COLO829 (cell line): ENCODE measurements at regions not wholly inside any gene's neighbourhood (a gene's known extent, or its start where the extent isn't known, plus 50 kb on each side); places are given as distances from the start of the nearest gene placed in this dataset.
"Not testable (repeated sequence)": the region's sequence is repeated elsewhere in the genome, so short reads cannot be mapped to it uniquely, and the experiment has no call there.

Source experiments
- DNase-seq: peaks from one replicate; pipeline ENCODE4 v3.0.0; 2012; ENCODE audit warnings: low spot score

DNA sequence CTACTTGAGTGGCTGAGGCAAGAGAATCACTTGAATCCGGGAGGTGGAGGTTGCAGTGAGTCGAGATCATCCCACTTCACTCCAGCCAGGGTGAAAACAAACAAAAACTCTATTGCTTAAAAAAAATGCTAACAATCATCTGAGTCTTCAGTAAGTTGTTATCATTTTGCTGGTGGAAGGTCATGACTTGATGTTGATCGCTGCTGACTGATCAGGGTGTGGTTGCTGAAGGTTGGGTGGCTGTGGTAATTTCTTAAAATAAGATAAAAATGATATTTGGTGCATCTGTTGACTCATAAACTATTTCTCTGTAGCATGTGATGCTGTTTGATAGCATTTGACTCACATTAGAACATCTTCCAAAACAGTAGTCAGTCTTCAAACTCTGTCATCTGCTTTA, 349.4 kb upstream of the PAPPA start:
- DNase-seq: no peak

GRCh38 chr9:115808108-115808507, 345.5 kb upstream of the PAPPA start:
- no peak for DNase-seq

GRCh38 chr9:115808695-115809094, 344.9 kb upstream of the PAPPA start:
- no peak for DNase-seq

- DNase-seq: no peak
These were observed 343.4 kb upstream of the PAPPA start for GRCh38 chr9:115810166-115810565.

- no peak for DNase-seq
These were observed 339.5 kb upstream of the PAPPA start for GRCh38 chr9:115814081-115814480.

GRCh38 chr9:115815786-115816185, 337.8 kb upstream of the PAPPA start:
- no peak for DNase-seq

DNA sequence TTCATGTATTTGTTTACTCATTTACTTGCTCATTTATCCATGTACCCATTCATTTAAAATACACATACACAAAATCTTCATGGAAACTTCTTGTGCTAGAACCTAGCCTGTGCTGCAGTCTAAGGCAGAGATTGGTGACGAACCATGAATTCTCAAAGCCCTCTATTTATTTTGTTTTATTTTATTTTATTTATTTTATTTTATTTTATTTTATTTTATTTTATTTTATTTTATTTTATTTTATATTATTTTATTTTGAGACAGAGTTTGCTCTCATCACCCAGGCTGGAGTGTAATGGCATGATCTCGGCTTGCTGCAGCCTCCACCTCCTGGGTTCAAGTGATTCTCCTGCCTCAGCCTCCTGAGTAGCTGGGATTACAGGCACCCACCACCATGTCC, 334.9 kb upstream of the PAPPA start:
- not testable (repeated sequence) for DNase-seq

- DNase-seq: no peak
These were observed 321.6 kb upstream of the PAPPA start for GRCh38 chr9:115832031-115832430.

GRCh38 chr9:115837618-115838017, 316.0 kb upstream of the PAPPA start:
- DNase-seq: no peak

GRCh38 chr9:115838417-115838816, 315.2 kb upstream of the PAPPA start:
- DNase-seq: no peak

DNA sequence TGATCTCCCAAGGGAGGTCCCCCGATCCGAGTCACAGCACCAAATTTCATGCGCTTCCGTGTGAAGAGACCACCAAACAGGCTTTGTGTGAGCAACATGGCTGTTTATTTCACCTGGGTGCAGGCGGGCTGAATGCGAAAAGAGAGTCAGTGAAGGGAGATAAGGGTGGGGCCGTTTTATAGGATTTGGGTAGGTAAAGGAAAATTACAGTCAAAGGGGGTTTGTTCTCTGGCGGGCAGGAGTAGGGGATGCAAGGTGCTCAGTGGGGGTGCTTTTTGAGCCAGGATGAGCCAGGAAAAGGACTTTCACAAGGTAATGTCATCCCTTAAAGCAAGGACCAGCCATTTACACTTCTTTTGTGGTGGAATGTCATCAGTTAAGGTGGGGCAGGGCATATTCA, 309.2 kb upstream of the PAPPA start:
- DNase-seq: not testable (repeated sequence)

GRCh38 chr9:115845648-115846312, 307.8 kb upstream of the PAPPA start:
- no peak for DNase-seq

DNA sequence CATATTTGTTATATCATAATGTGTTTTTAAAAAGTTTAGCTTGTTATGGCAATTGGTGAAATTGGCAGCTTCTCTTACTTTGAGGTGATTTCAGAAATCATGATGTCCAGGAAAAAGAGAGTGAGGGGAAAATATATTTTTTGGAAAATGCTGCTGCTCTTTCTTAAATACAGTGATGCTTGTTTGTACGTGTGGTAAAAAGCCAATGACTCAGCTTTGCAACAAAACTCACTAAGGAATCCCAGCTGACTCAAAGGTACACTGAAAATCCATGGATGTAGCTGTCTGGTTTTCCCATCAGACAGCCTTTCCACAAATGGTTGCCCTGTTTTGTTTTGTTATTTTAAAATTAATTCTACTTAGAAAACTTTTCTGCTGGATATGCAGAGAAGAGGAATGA, 306.4 kb upstream of the PAPPA start:
- no peak for DNase-seq

DNA sequence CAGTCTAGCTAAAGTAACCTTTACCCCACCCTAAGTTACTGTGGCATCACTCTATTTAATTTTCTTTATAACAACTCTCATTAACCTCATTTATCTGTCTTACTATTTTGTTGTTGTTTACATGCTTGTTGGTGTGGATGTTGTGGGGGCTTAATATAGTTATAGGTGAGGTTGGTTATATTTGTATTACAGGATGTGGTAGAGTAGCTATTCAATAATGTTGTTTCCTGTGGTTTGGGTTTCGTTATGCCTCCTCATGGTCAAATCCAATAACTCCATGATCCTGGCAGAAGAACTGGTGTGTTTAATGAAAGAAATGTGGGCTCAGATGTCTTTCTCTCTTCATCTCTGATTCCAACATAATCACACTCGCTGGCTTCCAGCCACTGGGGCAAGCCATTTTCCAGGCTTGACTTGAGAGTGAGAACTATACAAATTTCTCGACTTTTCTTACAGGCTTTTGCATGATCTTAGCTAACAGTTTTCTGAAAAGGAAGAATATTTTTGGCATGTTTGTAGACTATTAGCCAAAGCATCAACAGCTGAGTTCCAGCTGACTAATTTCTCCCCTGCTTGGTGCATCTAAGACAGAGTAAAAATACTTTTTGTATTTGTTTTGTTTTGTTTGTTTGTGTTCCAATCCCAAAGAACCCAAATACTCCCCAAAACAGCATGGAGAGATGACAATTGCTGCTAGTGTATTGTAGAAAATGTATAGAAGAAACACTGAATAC, 303.7 kb upstream of the PAPPA start:
- no peak for DNase-seq

DNA sequence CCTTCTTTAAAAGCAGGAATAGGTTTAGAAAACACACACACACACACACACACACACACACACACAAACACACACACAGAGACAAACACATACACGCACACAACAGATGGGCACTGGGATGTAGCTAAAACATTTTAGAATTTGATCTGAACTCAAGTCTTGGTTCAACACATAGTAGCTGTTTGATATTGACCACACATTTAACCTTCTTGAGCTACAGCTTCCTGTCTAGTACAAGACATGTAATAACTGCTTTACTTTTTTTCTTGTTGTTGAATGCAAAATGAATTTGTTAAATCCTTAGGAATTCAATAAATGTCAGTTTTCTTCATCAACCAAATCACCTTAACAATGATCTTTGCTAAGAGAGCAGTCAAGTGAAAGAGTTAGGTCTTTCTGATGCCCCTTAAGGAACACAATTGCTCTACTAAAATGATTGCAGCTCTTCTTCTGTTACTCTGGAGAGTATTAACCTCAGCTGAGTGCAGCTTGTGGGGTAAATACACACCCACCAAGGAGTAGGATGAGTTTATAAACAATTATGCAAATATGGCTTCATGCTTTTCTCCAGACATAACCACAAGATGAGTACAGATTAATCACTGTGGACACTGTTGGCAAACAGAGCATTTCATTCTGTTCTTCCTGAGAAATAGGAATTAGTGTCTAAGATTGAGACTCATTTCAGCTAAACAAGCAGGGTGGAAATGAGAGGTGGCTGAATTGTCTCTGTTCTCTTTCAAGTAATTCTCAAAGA, 302.9 kb upstream of the PAPPA start:
- DNase-seq: no peak

GRCh38 chr9:115855458-115856133, 298.0 kb upstream of the PAPPA start:
- no peak for DNase-seq

DNA sequence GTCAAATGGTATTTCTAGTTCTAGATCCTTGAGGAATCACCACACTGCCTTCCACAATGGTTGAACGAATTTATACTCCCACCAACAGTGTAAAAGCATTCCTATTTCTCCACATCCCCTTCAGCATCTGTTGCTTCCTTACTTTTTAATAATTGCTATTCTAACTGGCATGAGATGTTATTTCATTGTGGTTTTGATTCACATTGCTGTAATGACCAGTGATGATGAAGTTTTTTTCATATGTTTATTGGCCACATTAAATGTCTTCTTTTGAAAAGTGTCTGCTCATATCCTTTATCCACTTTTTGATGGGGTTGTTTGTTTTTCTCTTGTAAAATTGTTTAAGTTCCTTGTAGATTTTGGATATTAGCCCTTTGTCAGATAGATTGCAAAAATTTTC, 295.2 kb upstream of the PAPPA start:
- not testable (repeated sequence) for DNase-seq

GRCh38 chr9:115862021-115862420, 291.6 kb upstream of the PAPPA start:
- no peak for DNase-seq

DNA sequence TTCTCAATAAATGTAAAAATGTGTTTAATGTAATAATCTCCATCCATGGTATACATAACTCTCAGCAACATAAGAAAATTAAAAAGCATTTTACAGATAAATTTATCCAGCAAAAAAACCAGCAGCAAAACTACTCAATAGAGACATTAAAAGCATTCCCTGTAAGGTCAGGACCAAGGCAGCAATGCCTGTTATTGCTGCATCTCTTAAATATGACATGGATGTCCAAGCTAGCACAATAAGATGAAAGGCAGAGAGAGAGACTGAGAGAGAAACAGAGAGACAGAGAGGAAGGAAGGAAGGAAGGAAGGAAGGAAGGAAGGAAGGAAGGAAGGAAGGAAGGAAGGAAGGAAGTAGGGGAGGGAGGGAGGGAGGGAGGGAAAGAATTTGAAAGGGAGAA, 289.0 kb upstream of the PAPPA start:
- no peak for DNase-seq

GRCh38 chr9:115867326-115867725, 286.3 kb upstream of the PAPPA start:
- DNase-seq: no peak

GRCh38 chr9:115877852-115878438, 275.6 kb upstream of the PAPPA start:
- DNase-seq: no peak

- no peak for DNase-seq
These were observed 274.1 kb upstream of the PAPPA start for GRCh38 chr9:115879451-115879850.
